NOMO-1 treated with DMSO at 0.1 percent for 48 hours (cell line): ENCODE measurements at regions not wholly inside any gene's neighbourhood (a gene's known extent, or its start where the extent isn't known, plus 50 kb on each side); places are given as distances from the start of the nearest gene placed in this dataset.
"Not testable (repeated sequence)": the region's sequence is repeated elsewhere in the genome, so short reads cannot be mapped to it uniquely, and the experiment has no call there.

Experiments
- DNase-seq: peaks from one replicate; lab custom pipeline; 2025; ENCODE audit not compliant: unreplicated experiment; lab: John Stamatoyannopoulos, UW

DNA sequence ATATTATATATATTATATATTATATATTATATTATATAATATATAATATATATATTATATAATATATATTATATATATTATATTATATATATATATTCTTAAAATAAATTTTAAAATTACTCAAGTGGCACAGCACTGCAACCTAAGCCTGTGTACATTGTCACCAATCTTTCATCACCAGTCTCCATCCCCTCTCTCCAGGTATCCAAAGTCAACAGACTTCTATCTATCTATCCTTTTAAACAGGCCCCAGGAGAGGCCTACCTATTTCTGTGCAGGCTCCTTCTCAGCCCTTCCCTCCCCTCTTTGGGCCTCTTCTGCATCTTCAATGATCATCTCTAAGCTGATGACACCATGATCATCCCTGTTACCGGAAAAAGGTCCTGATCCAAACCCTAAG is 111.7 kb downstream of the RHOU start:
- DNase-seq = no peak

DNA sequence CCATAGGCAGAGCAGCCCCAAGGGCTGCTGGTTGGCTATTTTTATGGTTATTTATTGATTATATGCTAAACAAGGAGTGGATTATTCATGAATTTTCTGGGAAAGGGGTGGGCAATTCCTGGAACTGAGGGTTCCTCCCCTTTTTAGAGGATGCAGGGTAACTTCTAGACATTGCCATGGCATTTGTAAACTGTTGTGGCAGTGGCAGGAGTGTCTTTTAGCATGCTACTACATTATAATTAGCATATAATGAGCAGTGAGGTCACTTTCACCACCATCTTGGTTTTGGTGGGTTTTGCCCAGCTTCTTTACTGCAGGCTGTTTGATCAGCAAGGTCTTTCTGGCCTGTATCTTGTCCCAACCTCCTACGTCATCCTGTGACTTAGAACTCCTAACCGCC is 112.2 kb downstream of the RHOU start:
- not testable (repeated sequence) for DNase-seq

DNA sequence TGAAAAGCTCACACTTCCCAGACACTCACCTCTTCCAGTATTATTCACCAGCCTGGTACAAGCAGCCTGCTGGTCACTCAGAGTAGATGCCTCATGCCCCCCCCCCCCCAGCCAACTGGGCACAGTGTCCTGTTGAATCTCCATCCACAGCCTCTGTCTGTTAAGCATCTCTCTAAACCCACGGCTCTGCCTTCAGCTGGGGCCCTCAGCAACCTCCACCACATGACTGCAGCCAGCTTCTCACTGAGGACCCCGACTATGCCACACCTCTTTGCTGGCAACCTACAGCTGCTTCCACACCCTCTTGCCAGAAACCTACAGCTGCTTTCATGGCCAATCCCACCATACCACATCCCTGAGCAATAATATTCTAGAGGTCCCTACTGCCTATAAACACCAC is 113.1 kb downstream of the RHOU start:
- DNase-seq = no peak

DNA sequence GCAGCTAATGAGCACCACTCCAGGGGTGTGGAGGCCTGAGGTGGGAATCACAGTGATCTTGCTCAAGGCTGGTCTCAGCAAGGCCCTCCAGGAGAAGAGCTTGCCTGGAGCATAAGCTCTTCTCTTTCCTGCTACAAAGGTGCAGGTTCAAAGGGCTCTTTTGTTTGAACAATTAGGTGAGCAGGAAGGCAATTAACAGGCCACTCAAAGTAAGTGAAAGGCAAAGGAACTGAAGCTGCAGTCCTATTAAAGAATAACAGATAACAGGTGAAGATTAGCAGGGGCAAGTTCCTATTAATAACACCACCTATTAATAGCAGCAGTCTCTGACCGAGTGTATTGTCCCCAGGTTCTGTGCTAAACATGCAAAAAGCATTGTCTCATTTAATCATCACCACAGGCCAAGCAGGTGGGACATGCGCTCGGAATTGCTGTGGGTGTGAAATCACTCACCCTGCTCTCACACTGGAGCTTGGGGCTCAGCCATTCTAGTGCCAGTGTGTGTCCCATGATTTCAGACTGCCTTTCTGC is 113.8 kb downstream of the RHOU start:
- no peak for DNase-seq

DNA sequence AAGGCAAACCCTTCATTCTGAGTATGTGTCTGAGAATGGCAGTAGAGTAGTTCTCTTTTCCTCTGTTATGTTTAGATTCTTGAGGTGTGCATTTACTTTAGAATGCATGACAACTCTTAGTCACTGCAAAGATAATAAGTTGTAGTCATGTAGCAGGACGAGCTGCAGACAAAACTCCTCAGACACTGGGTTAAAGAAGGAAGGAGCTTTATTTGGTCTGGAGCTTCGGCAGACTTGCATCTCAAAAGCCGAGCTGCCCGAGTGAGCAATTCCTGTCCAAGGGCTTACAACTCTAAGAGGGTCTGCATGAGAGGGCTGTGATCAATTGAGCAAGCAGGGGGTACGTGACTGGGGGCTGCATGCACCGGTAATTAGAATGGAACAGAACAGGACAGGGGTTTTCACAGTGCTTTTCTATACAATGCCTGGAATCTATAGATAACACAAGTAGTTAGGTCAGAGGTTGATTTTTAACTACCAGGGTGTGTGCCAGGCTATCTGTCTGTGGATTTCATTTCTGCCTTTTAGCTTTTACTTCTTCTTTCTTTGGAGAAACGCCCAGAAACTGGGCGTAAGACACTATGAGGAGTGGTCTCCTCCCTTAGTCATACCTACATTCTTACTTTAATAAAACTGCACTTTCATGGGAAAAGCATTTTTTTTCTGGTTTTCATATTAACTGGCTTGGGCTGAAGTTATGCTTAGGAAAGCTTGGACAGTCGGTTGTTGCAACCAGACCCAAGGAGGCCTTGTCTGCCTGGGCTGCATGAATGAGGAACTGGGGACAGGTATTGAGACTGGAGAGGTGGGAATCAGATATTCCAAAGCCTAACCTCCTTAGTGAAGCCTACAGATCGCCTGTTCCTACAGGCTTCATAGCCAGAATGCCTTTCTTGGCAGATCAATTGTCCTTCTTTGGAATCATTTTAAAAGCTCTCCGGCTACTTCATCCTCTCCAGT is 115.1 kb downstream of the RHOU start:
- DNase-seq = peak; percentile 75

DNA sequence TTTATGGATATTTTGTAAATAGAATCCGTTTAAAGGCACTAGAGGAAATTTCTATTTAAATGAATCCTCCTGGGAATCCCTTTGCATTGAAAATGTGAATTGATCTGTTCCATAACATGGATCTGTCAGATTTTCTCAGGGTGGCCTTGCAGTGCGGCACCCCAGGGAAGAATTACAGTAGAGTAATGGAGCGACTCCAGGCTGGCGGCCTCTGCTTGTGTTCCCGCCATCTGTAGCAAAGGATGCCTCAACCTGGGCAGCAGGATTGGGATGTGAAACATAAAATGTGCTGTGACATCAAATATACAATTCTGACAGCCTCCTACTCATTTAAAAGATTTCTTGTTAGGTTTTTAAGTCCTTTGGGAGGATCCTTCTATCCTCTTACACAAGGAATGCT is 115.9 kb downstream of the RHOU start:
- no peak for DNase-seq

DNA sequence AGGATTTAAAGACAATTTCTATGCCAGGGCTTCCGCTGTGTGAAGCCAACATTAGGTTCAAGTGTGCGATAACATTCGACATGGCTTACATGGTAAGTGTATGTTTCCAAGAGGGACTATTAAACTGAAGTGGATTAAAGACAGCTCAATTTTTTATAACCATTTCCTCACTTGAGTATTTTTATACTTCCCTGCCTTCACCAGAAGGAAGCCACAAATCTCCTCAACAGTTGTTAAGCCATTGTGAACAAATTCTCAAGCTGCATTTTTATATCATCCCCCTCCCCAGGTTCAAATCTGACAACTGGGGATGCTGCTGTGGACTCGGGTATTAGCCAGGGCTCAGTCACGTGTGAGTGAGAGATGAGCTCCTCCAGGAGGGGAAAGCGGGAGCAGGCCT is 116.3 kb downstream of the RHOU start:
- no peak for DNase-seq

DNA sequence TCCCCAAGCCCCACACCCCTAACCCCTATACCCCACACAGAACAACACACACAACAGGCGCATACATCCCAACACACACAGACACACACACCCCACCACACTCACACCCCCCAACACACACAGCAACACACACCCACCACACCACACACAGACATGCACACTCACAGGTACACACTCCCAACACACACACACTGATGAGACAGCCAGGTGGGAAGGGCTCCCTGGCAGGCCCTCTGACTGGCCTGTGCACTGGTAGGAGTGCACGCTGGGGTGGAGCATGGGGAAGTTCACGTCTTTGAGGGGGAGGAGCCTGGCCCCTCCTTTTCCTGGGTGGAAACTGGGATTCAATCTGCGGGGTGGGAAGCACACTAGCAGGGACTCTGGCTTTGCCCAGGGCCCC is 116.7 kb downstream of the RHOU start:
- DNase-seq = no peak

DNA sequence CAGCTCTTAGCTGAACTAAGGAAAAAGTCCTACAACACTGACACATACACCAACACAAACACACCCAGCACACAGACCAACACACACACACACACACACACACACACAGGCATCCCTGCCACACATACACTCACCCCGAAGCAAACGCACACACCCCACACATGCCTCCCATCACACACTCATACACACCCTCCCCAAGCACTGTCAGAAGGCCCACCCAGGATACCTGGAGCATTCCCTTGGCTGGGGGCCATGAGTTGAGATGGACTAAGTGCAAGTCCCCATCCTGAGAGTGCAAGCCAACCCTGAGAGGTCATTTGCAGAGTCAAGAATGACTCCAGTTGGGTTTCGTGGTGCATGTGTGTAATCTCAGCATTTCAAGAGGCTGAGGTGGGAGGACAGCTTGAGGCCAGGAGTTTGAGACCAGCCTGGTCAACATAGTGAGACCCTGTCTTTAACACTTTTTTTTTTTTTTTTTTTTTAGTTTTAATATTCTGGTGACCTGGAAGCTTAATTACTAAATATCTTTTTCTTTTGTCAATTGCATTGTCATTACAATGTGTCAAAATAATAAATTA is 117.3 kb downstream of the RHOU start:
- no peak for DNase-seq

DNA sequence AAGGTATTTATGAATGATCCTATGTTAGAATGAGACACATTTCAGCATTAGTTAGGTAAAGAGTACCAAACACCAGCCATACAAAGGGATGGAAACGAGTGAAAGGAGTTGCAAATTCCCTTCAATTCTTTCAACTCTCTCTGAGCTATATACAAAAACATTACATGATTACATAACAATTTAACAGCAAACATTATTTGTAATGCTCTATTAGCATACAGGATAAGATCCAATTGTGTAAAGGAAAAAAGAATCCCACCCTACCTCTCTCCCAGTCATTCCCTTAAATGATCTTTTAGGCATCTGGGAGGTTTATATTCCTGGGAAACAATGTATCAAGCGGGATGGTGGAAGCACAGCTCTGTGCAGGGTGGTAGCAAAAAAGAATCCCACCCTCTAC is 117.9 kb downstream of the RHOU start:
- no peak for DNase-seq

DNA sequence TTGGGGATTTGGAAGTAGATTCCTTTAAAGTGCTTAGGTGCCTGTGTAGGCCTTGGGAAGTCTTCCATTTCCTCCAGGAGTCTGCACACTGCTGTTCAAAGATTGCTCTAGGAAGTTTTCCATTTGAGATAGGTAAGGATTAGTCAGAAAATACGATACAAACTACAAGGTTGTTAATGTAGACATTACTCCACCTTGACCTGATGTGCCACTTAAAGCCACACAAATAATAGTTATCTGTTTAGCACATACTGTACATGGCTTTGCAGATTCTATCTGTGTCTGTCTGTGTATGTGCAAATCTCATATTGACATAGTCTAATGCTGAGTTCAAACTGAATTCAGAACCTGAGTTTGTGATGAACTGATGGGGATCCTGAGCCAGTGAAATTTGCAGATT is 118.4 kb downstream of the RHOU start:
- no peak for DNase-seq

DNA sequence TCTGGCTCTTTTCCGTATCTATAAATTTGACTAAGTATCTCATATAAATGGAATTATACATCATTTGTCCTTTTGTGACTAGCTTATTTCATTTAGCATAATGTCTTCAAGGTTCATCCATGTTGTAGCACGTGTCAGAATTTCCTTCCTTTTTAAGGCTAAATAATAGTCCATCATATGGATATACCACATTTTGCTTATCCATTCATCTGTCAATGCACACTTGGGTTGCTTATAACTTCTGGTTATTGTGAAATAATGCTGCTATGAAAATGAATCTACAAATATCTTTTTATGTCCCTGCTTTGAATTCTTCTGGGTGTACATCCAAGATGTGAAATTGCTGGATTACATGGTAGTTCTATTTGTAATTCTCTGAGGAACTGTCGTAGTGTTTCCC is 119.6 kb downstream of the RHOU start:
- no peak for DNase-seq

DNA sequence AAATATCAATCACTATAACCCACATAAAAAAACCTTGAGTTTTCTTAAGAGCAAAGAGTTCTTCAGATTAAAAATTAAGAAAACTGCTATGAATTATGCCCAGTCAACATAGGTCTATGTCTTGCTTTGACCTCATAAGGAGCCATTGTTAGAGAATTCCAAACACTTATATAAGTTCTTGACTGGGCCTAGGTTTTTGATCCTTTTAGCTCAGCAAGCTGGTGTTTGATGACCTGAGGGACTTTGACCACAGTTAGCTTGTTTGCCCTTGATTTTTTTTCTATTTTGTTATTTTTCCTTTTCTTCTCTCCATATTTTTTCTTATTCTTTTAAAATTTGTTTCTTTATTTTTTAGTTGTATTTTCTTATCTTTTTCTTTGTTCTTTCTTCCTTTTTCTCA is 122.3 kb downstream of the RHOU start:
- DNase-seq = no peak

DNA sequence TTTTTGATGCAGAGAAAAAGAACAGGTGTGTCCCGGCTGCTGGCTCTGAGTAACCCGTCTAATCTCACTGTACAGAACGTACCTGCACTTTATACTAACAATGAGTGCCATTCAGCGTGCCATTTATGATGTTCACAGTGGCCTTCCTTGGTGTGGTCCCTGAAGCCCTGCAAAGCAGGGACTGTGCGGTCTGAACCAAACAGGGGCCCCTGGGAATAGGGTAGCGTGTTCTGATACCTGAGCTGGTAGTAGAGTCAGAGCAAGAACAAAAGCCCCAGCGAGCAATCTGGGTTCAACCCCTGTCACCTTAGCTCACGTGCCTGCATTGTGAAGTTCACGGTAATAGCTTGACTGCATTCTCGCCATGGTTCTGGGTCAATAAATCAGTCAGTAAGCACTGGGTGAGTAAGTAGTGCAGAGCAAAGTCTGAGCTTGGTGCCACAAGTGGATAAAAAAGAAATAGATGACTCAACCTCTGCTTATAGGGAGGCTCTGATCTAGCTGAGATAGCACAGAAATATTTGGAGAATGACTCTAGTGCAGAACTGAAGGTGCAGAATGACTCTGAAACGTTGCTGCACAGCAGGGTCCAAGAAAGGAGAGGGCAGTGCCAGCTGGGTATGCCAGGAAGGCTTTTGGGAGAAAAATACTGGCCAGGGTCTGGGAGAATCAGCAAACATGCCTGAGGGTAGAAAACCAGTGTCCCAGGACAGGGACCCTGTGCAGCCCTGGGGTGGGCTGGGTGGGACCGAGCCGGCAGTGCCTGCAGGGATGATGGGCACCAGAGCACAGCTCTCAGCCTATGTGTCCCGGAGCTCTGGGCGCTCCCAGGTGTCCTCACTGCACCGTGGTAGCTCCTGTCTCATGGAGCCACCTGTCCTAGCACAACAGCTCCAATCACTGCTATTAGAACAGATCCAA is 125.9 kb downstream of the RHOU start:
- peak; percentile 22 for DNase-seq

DNA sequence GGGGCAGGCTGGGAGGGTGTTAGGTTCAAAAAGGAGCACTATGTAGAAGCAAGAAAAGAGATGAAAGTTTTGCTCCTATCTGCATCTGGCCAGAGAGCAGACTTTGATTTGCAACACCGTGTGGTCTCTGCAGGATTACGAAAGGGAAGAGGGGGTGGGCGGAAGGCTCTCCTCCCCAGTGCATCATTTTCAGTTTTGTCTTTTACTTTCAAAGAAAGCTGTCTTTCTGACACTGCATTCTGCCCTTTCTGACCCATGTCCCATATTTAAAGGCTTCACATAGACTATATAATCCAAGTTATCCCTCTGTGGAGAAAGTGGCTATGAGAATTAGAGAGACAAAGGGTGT is 126.5 kb downstream of the RHOU start:
- peak; percentile 27 for DNase-seq

DNA sequence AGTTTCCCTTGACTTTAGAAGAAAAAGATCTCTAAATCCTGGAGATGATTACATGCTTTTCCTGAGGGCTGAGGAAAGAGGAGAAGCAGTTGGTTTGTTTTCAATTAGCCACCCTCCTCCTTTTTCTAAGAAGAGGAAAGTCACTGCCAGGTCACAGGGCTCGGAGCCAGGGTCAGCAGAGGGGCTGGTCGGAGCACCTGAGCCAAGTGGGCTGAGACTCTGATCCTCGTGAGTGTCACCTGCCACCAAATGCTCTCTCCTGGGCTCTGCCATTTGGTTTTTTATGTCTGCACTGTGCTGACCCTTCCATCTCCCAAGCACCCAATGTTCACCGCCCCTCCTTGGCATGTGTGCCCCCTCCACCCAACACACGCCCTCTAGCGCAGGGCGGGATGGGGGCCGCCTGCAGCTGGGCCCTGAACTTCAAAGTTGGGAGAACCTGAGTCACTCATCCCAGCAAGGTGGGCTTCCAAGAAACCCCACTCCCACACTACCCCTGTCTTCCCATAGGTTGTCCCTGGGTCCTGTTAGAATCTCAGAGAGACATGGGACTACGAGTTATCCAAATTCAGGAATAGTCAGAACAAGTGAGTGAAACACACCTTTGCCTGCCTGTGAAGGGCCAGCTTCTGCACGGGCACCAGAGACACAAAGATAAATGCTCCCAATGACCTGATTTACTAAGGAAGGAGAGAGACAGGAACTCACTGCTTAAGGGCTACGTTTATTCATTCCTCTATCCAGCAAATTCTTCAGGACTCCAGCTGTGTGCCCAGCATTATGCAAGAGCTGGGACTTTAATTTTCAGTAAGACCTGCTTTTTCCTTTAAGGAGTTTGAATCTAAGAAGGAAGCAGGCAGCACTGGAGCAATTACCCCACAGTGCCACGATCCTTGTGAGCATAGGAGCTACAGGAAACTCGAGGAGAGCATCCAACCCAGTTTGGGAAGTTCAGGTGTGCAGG is 127.5 kb downstream of the RHOU start:
- no peak for DNase-seq

DNA sequence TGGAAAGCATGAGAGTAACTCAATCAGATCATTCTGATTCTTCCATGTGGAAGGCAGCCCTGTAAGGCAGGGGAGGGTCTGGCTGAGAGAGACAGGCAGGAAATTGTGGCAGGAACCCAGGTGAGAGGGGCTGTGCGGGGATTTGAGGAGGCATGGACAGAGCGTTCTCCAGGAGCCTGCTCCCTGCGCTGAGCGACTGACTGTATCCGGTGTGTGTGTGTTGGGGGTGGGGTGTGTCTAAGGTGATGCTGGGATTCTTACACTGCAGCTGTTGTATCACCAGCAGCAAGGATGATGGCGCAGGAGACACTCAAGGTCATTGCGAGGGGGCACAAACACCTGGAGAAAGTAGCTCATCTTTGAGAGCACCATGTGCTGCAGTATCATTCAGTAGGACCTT is 128.5 kb downstream of the RHOU start:
- DNase-seq = no peak

DNA sequence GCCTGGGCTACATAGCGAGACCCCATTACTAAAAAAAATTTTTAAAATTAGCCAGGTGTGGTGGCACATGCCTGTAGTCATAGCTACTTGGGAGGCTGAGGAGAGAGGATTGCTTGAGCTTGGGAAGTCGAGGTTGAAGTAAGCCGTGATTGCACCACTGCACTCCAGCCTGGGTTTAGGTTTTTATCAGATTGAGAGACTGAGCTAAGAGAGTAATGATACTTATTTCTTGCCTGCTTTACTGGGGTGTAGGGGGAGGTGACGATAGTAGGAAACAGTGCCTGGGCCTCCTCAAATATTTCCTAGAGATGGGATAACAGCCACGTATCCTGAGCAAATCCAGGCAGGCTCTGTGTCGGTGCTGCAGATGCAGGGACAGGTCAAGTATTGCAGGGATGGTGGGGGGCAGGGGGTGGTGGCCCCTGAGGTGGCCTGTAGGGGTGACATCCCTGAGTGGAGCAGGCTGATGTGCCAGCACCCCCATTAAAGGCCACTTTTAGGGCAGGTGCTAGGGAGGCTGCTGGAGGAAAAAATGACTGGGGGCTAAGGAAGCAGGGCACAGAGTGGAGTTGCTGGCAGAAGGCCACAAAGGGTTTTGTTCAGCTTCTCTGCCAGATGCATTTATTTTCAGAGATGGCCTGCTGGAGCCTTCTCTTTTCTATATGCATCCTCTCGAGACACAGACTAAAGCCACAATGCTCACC is 130.5 kb downstream of the RHOU start:
- DNase-seq = no peak

DNA sequence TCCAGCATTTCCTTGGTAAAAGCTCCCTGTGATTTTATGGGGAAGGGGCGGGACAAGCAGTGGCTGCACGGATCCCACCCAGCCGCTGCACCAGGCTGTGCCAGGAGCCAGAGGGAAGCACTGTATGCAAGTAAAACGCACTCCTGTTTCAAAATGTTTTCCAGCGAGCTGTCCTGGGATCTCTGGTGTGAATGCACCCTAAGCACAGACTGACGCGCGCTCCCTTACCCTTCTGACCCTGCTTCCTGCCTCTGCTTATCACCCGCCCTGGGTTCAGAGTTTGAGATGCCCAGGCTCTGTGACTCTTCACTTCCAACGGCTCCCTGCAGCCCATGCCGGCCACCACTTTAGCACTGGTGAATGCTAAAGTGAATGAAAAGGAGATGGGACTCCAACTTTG is 131.2 kb downstream of the RHOU start:
- DNase-seq = no peak
